ENCODE measurements at regions not wholly inside any gene's neighbourhood (a gene's known extent, or its start where the extent isn't known, plus 50 kb on each side); places are given as distances from the start of the nearest gene placed in this dataset. TPM values are rescaled to one million over a fixed set of nuclear protein-coding genes. Genes with fewer than 3 reads are reported as not detected.

- no peak for DNase-seq (ENCODE audit: extremely low spot score in 2 of 2)
- H3K36me3 ChIP-seq = no peaks in the 10 kb centered on the region
- no peak for TF ChIP-seq CTCF (IDR thresholded peaks at IDR 0.05)
- TF ChIP-seq POLR2A (IDR thresholded peaks at IDR 0.05) = no peak
- no peak for TF ChIP-seq POLR2AphosphoS5 (IDR thresholded peaks at IDR 0.05; ENCODE audit: insufficient read depth in 1 of 2, low read depth in 1 of 2)
- H3K27ac ChIP-seq = no peak overlapping the region
- intact Hi-C loops (cut with DNase I) = no loop called here
- H3K27me3 ChIP-seq = no peaks in the 10 kb centered on the region
- H3K4me1 ChIP-seq = peaks cover 4% of the 10 kb centered on the region
- no peaks in the 10 kb centered on the region for H3K9me3 ChIP-seq
- H3K4me3 ChIP-seq = no peak overlapping the region
Measured at GRCh38 chr6:137816688-137817618, 50.1 kb upstream of the TNFAIP3 start.

Small RNA genes in the stretch of these regions (small RNA-seq; reads per million reads assigned to genes)
- not detected for gene RF00019

Data from vagina (tissue), 2 donors.